C4-2B (cell line): ENCODE measurements at regions not wholly inside any gene's neighbourhood (a gene's known extent, or its start where the extent isn't known, plus 50 kb on each side); places are given as distances from the start of the nearest gene placed in this dataset.
A peak's percentile ranks its signal among the peaks of the same experiment; 100 is the strongest.
"Not testable (repeated sequence)": the region's sequence is repeated elsewhere in the genome, so short reads cannot be mapped to it uniquely, and the experiment has no call there.

Experiments used
- H3K27ac ChIP-seq: fragments of 450-650 bp; 2 replicates; pipeline ENCODE4 v1.5.1; 2017
- CTCF ChIP-seq: fragments of 450-650 bp; conservative IDR thresholded peaks from 2 replicates; pipeline ENCODE4 v1.5.1; 2017; ENCODE audit warnings: mild to moderate bottlenecking
- ZFX ChIP-seq: fragments of 450-650 bp; IDR thresholded peaks from 2 replicates; pipeline ENCODE4 v1.6.1; 2017

- H3K27ac ChIP-seq = not testable (repeated sequence)
Measured at GRCh38 chr5:102154791-102155605, 141.1 kb downstream of the SLCO4C1 start.

- H3K27ac ChIP-seq = no peak overlapping the region
- TF ChIP-seq ZFX (no peak), CTCF (no peak)
Measured at GRCh38 chr5:102154291-102154690, 141.8 kb downstream of the SLCO4C1 start.

GRCh38 chr5:102153003-102153759 lies 142.9 kb downstream of the SLCO4C1 start:
- no peak for TF ChIP-seq ZFX
- TF ChIP-seq CTCF = peak; percentile 80
- no peak overlapping the region for H3K27ac ChIP-seq

- H3K27ac ChIP-seq = no peak overlapping the region
- TF ChIP-seq ZFX (no peak), CTCF (no peak)
Measured at GRCh38 chr5:102139029-102139428, 157.1 kb downstream of the SLCO4C1 start.

GRCh38 chr5:102138243-102138653 lies 157.8 kb downstream of the SLCO4C1 start:
- H3K27ac ChIP-seq = no peak overlapping the region
- TF ChIP-seq CTCF (no peak), ZFX (no peak)

GRCh38 chr5:102130890-102131289 lies 165.2 kb downstream of the SLCO4C1 start:
- no peak for TF ChIP-seq ZFX
- no peak for TF ChIP-seq CTCF
- H3K27ac ChIP-seq = no peak overlapping the region

- TF ChIP-seq CTCF (no peak), ZFX (no peak)
Measured at GRCh38 chr5:102130386-102130785, 165.7 kb downstream of the SLCO4C1 start.

More at GRCh38 chr5:102130386-102130785, 165.7 kb downstream of the SLCO4C1 start:
- H3K27ac ChIP-seq = no peak overlapping the region
